Fibroblast of lung (primary cell): ENCODE measurements at regions not wholly inside any gene's neighbourhood (a gene's known extent, or its start where the extent isn't known, plus 50 kb on each side); places are given as distances from the start of the nearest gene placed in this dataset.
"Not testable (repeated sequence)": the region's sequence is repeated elsewhere in the genome, so short reads cannot be mapped to it uniquely, and the experiment has no call there.

Experiments
- CTCF ChIP-seq, 2 donors: IDR thresholded peaks in 1 of 2; conservative IDR thresholded peaks in 1 of 2; 1 replicate in 1 of 2; 2 replicates in 1 of 2; pipeline ENCODE4 v1.5.1; 2011 to 2012; ENCODE audit warnings: low read length in 2 of 2, control low read depth in 1 of 2, inconsistent platforms in 1 of 2, low read depth in 1 of 2, mild to moderate bottlenecking in 1 of 2
- EZH2 ChIP-seq: IDR thresholded peaks from 2 replicates; pipeline ENCODE4 v1.5.1; 2012; ENCODE audit warnings: low read length, control low read depth, mild to moderate bottlenecking; ENCODE audit errors: missing control alignments

GRCh38 chr6:49304393-49304792 is 158.7 kb downstream of the MMUT start:
- TF ChIP-seq CTCF (conservative IDR thresholded peaks at IDR 0.05 in 1 of 2, IDR thresholded peaks at IDR 0.05 in 1 of 2; ENCODE audit: low read depth in 1 of 2, low read length in 2 of 2); EZH2: not testable (repeated sequence)
